ENCODE measurements at regions not wholly inside any gene's neighbourhood (a gene's known extent, or its start where the extent isn't known, plus 50 kb on each side); places are given as distances from the start of the nearest gene placed in this dataset.

- H3K4me1 Mint-ChIP-seq, result peaks cover 4 to 6% of the 10 kb centered on the region in 2 experiments; a peak in 3 of 4 replicates
Measured at GRCh38 chr6:154648888-154649205, 84.4 kb upstream of the SCAF8 start.

More at GRCh38 chr6:154648888-154649205, 84.4 kb upstream of the SCAF8 start:
- H3K79me2 ChIP-seq (ENCODE audit: insufficient read depth, low read length), result no peaks in the 10 kb centered on the region
- no peak overlapping the region for H3K14ac ChIP-seq (ENCODE audit: insufficient read depth, low read length)
- Mint-ChIP-seq H3K4me3 (no peak overlapping the region), H3K27me3 (ENCODE audit: low read depth) (no peaks in the 10 kb centered on the region), H3K9me3 (no peaks in the 10 kb centered on the region), H3K36me3 (ENCODE audit: insufficient read depth in 1 of 3, low read depth in 3 of 3) (no peaks in the 10 kb centered on the region), H3K27ac (no peak overlapping the region)
- H2BK12ac ChIP-seq (ENCODE audit: insufficient read length, low read depth, low read length), result no peak overlapping the region
- H2BK5ac ChIP-seq (ENCODE audit: insufficient read length, low read length), result no peak overlapping the region
- no peak overlapping the region for H2BK20ac ChIP-seq (ENCODE audit: low read depth, low read length, poor library complexity, severe bottlenecking)
- H3K56ac ChIP-seq (ENCODE audit: insufficient read length, low read depth, low read length), result no peak overlapping the region
- no peak overlapping the region for H2BK15ac ChIP-seq (ENCODE audit: low read depth, low read length)
- no peak for DNase-seq
- H2AK5ac ChIP-seq (ENCODE audit: insufficient read length, low read length), result no peak overlapping the region
- no peak overlapping the region for H4K8ac ChIP-seq (replicated peaks; ENCODE audit: insufficient read length, low read depth, low read length)
- H3T11ph ChIP-seq (ENCODE audit: low read length), result no peak overlapping the region
- no peak overlapping the region for H3K9ac ChIP-seq (ENCODE audit: extremely low read depth, insufficient read length, low read length)
- H3K4me1 ChIP-seq (ENCODE audit: insufficient read depth, low read length), result no peaks in the 10 kb centered on the region
- no peak overlapping the region for H3K23ac ChIP-seq (ENCODE audit: insufficient read length, low read depth, low read length)
- no peak overlapping the region for H2BK120ac ChIP-seq (ENCODE audit: low read depth, low read length, poor library complexity, severe bottlenecking)
- H3K18ac ChIP-seq (ENCODE audit: insufficient read length, low read depth, low read length), result no peak overlapping the region
- no peak overlapping the region for H4K91ac ChIP-seq (ENCODE audit: insufficient read length, low read depth, low read length)
- H3K4ac ChIP-seq (ENCODE audit: low read depth, low read length), result no peak overlapping the region
- no peak overlapping the region for H3K27ac ChIP-seq (ENCODE audit: insufficient read length, low read depth, low read length)
- no CpG with 5 or more reads among the region's 7 CpGs for WGBS (ENCODE audit: extremely low coverage, insufficient read length, low lambda C conversion rate)
- no peak overlapping the region for H4K5ac ChIP-seq (ENCODE audit: insufficient read length, low read depth, low read length)
- H3K79me1 ChIP-seq (ENCODE audit: insufficient read depth, low read depth, low read length, poor library complexity, severe bottlenecking), result no peaks in the 10 kb centered on the region
- H2AFZ ChIP-seq (ENCODE audit: low read length), result no peak overlapping the region
- no peaks in the 10 kb centered on the region for H3K23me2 ChIP-seq (ENCODE audit: insufficient read length, low read depth, low read length, poor library complexity, severe bottlenecking)
- TF ChIP-seq, protein P1, sequence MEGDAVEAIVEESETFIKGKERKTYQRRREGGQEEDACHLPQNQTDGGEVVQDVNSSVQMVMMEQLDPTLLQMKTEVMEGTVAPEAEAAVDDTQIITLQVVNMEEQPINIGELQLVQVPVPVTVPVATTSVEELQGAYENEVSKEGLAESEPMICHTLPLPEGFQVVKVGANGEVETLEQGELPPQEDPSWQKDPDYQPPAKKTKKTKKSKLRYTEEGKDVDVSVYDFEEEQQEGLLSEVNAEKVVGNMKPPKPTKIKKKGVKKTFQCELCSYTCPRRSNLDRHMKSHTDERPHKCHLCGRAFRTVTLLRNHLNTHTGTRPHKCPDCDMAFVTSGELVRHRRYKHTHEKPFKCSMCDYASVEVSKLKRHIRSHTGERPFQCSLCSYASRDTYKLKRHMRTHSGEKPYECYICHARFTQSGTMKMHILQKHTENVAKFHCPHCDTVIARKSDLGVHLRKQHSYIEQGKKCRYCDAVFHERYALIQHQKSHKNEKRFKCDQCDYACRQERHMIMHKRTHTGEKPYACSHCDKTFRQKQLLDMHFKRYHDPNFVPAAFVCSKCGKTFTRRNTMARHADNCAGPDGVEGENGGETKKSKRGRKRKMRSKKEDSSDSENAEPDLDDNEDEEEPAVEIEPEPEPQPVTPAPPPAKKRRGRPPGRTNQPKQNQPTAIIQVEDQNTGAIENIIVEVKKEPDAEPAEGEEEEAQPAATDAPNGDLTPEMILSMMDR (conservative IDR thresholded peaks at IDR 0.05), result no peak
- no peaks in the 10 kb centered on the region for H3K27me3 ChIP-seq (ENCODE audit: insufficient read depth, low read length)
- H4K20me1 ChIP-seq (ENCODE audit: control insufficient read depth, insufficient read depth, insufficient read length), result no peaks in the 10 kb centered on the region
- H3K9me3 ChIP-seq (ENCODE audit: control insufficient read depth, low read depth, low read length), result no peaks in the 10 kb centered on the region
- no peak overlapping the region for H3K4me2 ChIP-seq (ENCODE audit: insufficient read depth, insufficient read length, low read length)

Measured in H9 (cell line).